CD4-positive, alpha-beta T cell treated with Interleukin-15 for 4 hours (primary cell): ENCODE measurements at regions not wholly inside any gene's neighbourhood (a gene's known extent, or its start where the extent isn't known, plus 50 kb on each side); places are given as distances from the start of the nearest gene placed in this dataset.
"Not testable (repeated sequence)": the region's sequence is repeated elsewhere in the genome, so short reads cannot be mapped to it uniquely, and the experiment has no call there.

Experiments used
- DNase-seq: peaks from one replicate; pipeline ENCODE4 v3.0.0-alpha.2; 2020; ENCODE audit warnings: low spot score

DNA sequence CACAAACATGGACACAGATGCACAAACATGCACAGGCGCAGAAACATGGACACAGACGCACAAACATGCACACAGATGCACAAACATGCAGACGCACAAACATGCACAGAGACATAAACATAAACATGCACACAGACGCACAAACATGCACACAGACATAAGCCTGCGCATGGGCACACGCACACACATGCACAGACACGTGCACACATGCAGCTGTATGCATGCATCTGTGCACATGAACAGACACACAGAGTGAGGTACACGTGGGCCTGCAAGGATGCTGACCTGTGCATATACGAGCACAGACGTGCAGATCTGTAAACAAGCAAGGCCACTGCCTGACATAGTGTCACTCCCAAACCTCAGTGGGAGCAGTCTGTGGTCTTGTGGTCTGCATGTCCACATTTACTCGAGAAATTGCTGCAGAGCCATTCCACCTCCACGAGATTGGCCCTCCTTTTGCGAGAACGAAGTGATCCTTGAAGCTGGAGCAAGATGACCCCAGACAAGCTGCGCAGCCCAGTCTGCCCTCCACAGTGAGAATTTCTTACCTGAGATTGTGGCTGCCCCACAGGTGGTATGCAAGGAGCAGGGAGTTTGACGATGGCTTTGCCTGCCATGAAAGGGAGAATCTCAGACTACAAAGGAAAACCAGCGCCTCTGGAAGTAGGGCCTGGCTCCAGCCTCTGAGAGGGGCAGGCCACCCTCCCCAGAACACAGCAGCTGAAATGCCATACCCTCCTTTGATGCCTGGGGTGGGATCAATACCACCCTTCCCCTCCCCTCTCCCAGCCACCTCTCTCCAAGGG, 299.9 kb downstream of the BRD1 start:
- no peak for DNase-seq

DNA sequence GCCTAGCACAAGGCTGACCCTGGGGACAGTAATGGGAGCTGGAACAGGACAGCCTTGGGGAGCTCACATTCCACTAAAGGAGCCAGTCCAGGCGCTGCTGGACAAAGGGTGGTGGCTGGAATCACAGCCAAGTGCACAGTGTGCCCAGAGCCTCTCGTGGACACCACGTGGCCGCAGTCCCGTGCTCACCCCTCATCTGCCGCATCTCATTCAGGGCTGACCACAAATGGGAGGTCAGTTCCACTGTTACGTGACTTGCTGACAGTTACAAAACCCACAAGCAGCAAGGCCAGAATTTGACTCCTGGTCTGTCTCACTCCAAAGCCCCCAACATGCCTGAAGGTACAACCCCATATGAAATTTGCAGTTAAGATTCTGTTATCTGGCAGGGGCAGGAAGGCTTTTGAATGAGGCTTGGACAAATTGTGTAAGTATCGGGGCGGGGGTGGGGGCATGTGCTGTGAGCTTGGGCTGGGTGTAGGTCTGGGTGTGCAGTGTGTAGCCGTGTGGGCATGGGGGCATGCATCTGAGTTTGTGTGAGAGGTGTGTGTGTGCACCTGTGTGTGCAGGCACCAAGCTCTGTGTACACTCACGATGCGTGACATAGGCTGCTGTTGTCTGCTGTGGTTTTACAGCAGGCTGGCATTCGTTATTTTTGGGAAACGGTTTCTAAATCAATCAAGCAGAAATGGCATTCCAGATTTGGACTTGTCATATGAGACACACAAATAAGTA, 301.7 kb downstream of the BRD1 start:
- no peak for DNase-seq

DNA sequence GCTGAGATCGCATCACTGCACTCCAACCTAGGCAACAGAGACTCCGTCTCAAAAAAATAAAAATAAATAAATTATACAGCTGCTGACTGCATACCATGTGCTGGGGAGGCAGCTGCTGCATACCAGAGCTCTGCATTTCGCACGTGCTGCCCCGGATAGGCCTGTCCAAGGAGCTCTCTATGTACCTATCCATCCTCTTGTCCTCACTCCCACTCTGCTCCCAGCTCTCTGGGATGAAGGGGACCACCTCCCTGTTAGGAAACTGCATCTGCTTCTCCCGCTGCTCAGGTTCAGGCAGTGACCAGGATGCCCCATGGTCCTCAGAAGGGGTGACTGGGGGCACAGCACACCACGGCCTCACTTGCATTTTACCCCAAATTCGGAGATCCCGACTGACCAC, 302.3 kb downstream of the BRD1 start:
- no peak for DNase-seq

DNA sequence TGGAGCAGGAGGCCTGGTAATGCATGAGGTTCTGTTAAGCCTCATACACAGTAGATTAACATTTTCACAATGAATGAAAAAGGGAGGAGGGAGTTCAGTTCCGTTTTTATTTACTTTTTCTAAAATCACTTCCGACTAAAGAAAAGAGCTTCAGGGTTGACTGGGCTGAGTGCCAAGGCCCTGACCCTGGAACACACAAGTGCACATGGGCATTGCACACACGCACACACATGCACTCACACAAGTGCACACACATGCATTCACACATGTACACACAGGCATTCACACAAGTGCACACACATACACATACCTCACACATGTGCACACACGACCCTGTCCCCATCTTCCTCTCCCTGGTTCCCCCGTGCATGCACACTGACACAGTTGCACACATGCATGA, 303.3 kb downstream of the BRD1 start:
- no peak for DNase-seq

DNA sequence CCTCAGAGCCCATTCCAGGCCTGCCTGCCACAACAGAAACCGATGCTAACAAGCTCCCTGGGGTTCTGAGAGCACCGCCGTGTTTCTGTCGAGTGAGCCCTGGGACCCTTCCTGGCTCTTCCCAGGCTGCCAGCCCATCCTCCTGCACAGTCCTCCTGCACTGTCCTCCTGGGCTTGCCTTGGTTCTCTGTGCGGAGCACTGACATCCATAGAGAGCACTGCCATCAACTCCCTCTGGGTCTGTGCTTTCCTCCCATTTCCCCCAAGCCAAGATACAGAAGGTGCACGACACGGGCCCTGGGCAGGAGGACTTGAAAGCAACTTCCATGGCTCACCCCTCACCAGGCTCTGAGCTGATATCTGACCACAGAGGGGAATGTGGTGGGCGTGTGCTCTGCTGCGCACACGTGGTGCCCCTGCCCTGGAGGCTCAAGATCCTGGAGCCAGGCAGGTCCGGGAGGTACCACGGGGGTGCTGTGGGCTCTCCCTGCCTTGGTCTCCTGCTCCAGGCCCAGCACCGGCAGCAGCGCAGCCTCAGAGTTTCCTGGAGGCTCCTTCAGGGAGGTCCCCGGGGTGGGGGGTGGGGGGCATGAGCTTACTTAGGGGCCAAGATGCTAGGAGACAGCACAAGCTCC, 304.2 kb downstream of the BRD1 start:
- no peak for DNase-seq

GRCh38 chr22:49522582-49523373, 304.9 kb downstream of the BRD1 start:
- no peak for DNase-seq

DNA sequence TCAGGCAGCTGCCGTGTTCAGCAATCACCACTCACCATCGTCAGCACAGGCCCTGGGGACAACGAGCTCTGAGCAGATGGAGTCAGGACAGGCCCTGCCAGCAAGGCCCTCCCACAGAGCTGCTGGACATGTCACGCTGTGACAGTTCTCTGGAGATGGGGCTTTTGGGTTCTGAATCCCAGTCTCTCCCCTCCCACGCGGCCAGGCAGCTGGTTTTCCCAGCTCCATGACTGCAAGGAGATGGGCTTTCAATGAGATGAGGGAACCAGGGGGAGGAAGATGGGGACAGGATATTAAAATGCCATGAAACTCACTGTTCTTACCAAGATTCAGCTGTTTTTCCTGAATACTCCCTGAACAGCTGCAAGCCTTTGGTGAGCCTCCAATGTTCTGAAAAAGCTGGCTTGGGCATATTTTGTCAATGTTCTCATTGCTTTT, 305.9 kb downstream of the BRD1 start:
- no peak for DNase-seq

- no peak for DNase-seq
Measured at GRCh38 chr22:49519117-49519737, 308.4 kb downstream of the BRD1 start.

GRCh38 chr22:49518436-49518970, 309.2 kb downstream of the BRD1 start:
- no peak for DNase-seq

DNA sequence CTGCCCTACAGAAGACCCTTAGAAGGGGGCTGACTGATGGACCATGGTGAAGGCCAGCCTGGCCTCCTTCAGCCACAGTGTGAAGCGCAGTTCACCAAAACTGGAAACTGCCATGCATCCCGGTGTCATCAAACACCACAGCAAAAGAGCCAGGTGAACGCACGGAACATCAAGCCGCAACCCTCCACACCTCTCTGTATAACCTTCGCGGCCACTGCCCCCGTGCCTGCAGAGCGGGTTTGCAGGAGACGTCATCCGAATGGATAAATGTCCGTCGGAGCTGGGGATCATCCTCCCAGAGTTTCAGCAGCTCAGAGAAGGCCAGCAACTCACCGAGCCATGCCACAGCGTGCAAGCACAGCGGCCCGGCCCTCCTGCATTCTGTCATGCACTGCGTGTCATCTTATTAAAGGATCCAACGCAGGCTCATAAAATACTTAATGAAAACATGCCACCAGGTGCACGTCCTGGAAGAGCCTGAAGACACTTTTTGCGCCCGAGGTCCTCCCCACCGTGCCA, 309.9 kb downstream of the BRD1 start:
- DNase-seq, result no peak

DNA sequence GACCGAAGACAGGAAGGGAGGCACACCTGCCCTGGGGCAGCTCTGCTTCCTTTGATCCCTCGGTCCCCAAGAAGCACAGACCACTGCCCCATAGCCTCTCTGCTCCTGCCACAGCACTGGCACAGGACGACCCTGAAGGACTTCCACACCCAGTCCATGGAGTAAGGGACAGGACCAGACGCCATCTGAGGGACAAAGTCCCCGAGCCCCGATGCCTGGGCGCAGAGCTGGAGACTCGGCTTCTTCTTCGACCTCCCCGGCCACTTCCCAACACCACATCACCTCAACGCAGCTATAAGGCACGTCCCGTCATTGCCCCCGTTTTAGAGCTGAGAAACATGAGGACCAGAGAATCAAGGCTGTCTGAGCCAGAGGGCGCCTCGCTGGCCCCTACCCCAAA, 310.5 kb downstream of the BRD1 start:
- no peak for DNase-seq

DNA sequence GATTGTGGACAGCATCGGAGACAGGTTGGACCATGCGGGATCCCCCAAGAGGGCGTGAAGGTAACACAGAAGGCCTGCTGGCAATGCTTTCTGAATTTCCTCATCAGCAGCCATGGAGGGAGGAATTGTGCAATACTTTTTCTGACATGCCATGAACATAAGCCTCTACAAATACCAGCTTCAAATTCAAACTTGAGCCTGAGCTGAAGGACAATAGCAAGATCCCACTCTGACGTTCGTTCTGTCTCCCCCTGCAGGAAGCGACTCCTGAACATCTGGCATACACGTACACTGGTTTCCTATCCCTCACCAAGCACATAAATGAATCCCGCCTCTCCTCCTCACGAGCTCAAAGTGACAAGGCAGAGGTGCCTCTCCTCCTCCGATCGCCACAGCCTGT, 312.2 kb downstream of the BRD1 start:
- DNase-seq, result no peak

DNA sequence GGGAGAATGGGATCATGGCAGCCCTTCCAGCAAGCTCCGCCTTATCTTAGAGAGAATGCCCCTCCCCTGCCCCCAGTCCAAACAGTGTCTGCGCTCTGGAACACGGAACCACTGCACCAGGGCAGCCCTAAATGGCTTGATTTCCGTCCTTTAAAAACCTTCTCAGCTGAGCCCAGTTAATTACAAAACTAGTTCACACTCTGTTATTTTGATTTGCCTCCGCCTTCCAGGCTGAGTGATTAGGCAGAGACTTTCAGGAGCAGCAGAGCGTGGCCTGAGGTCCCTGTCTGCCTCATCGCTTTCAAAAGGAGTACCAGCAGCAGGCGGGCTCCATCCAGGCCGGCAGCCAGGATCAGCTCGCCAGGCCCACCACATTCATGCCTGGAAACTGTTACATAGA, 313.0 kb downstream of the BRD1 start:
- DNase-seq, result no peak

DNA sequence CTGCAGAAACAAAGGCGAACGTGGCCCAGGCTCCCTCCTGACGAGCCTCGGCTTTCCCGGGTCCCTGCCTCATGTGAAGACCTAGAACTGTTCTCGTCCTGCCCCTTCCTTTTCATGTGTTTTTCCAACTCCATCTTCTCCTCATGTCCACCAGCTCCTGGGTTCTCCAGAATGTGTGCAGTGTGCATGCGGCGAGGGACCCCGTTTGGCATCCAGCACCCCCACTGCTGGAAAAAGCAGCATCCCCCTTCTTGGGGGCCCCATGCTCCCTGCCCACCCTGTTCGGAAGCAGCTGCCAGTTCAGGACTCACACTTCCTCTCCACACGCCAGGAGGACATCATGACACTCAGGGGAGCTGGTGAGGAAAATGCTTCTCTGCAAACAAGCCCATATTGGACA, 313.5 kb downstream of the BRD1 start:
- no peak for DNase-seq

GRCh38 chr22:49513358-49513851, 314.3 kb downstream of the BRD1 start:
- no peak for DNase-seq

DNA sequence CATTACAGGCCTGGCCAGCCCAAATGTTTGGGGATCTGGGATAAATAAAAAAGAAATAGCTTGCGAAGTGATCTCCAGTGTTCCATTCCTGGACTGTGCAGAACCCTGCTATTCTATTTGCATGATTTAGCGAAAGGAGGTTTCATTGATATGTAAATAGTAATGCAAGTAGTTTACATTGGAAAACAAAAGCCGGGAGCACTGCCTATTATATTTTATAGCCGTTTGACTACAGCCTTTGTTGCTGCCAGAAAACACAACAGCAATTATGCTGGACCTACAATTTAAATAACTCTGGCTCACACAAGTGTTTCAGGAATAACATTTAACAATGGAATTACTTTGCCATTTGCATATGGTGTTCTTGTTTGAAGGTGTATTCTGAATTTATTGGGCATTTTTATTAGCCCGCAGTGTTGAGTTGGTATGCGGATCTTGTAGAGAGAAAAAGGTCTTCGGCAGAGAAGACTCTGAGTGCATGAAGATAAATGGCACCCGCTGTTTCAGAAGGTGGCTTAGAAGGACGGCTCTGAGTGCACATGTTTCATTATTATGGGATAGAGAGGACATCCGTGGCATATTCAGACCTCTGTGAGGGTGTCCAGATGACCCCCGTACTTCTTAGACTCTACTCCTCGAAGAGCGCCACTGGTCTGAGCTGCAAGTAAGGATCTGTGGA, 315.0 kb downstream of the BRD1 start:
- DNase-seq, result no peak

DNA sequence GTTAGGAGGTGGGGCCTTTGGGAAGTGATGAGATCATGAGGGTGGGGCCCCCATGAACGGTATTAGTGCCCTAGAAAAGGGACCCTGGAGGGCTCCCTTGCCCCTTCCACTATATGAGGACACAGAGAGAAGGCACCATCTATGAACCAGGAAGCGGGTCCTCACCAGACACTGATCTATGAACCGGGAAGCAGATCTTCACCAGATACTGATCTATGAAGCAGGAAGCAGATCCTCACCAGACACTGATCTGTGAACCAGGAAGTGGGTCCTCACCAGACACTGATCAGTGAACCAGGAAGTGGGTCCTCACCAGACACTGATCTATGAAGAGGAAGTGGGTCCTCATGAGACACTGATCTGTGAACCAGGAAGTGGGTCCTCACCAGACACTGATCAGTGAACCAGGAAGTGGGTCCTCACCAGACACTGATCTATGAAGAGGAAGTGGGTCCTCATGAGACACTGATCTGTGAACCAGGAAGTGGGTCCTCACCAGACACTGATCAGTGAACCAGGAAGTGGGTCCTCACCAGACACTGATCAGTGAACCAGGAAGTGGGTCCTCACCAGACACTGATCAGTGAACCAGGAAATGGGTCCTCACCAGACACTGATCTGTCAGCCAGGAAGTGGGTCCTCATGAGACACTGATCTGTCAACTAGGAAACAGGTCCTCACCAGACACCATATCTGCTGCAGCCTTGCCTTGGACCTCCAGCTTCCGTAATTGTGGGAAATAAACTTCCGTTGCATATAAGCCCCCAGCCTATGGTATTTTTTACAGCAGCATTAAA, 316.1 kb downstream of the BRD1 start:
- not testable (repeated sequence) for DNase-seq

DNA sequence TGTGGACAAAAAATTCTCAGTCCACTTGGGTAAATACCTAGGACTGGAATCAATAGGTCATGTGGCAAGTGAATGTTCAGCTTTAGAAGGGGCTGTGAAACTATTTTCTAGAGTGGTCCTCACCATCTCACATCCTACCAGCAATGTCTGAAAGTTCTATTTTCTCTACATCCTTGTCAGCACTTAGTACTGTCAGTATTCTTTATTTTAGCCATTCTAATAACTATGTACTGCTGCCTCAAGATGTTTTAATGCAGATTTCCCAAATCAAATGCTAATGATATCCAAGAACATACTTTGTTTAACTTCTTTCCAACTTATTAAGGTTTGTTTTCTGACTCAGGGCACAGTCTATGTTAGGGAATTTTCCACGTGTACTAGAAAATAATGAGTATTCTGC, 317.0 kb downstream of the BRD1 start:
- DNase-seq, result no peak

DNA sequence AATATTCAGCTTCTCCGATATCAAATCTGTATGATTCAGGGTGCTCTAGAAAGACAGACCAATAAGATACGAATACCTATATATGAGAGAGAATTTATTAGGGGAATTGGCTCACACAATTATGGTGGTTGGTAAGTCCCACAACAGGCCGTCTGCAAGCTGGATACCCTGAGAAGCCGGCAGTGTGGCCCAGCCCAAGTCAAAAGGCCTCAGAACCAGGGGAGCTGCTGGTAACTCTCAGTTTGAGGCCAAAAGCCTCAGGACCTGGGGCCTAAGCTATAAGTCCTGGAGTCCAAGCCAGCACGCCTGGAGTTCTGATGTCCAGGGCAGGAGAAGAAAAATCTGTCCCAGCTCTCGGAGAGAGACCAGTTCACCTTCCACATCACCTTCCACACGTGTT, 318.7 kb downstream of the BRD1 start:
- no peak for DNase-seq

DNA sequence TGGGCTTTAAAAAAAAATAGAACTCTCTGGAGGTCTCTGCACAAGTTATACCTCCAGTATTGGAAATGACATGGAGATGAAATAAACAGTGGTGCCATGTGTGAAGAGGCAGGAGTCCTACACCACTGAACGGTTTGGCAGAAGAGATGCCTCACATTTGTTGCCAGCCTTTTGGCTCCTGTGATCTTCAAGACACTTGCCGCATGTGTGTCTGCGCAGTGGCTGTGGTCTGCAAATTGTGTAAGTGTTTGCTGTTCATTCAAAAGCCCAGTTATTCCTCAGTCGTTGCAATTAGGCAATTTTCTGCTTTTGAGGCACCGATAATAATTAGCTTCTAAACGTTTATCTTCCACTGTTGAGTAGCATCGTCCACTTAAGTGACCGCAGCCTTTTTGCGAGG, 319.1 kb downstream of the BRD1 start:
- DNase-seq, result no peak
